SK-N-SH (cell line): ENCODE measurements at regions not wholly inside any gene's neighbourhood (a gene's known extent, or its start where the extent isn't known, plus 50 kb on each side); places are given as distances from the start of the nearest gene placed in this dataset.

Experiments
- CTCF ChIA-PET: fragments of 300-600, 350-600 bp; formaldehyde crosslinking; extraction: SDS; loops from one replicate; lab custom pipeline; 2021; lab: Yijun Ruan, JAX
- POLR2A ChIA-PET: fragments of 350-600 bp; sonication (Branson Sonifier 250); formaldehyde crosslinking; extraction: SDS; loops from one replicate; lab custom pipeline; 2020; ENCODE audit warnings: antibody characterized with exemption, inconsistent platforms; lab: Yijun Ruan, JAX
- DNase-seq: peaks from one replicate; pipeline ENCODE4 v3.0.0; 2012
- H2AFZ ChIP-seq: fragments of 200-600 bp; sonication (generic); 2 replicates; pipeline ENCODE4 v1.8.1; 2016; ENCODE audit warnings: antibody characterized with exemption, mild to moderate bottlenecking, low read depth
- H3F3A ChIP-seq: fragments of 200-600 bp; sonication (generic); replicated peaks from 2 replicates; pipeline ENCODE3; 2016; ENCODE audit warnings: antibody characterized with exemption, mild to moderate bottlenecking; ENCODE audit not compliant: insufficient read depth
- H3K27ac ChIP-seq, 2 experiments: fragments of 200-500 bp in 1 of 2; fragments of 200-600 bp in 1 of 2; sonication (Bioruptor generic) in 1 of 2; sonication (generic), shearing (Covaris generic) in 1 of 2; 2 replicates each; pipeline versions ENCODE4 v1.5.1 to v1.6.1; 2014 to 2016; ENCODE audit warnings: low read depth in 2 of 2, inconsistent platforms in 1 of 2, low read length in 1 of 2, mild to moderate bottlenecking in 1 of 2, mixed read lengths in 1 of 2
- H3K27me3 ChIP-seq: fragments of 200-600 bp; sonication (generic), shearing (Covaris generic); 2 replicates; pipeline ENCODE4 v1.6.1; 2016; ENCODE audit warnings: mixed run types; ENCODE audit not compliant: insufficient read depth
- H3K36me3 ChIP-seq, 2 experiments: fragments of 200-500 bp in 1 of 2; fragments of 200-600 bp in 1 of 2; sonication (Bioruptor generic) in 1 of 2; sonication (generic) in 1 of 2; replicated peaks in 1 of 2; 2 replicates each; pipeline versions ENCODE3 to v1.5.1; 2014 to 2016; ENCODE audit warnings: low read length in 1 of 2, mild to moderate bottlenecking in 1 of 2; ENCODE audit not compliant: insufficient read depth in 2 of 2, control insufficient read depth in 1 of 2
- H3K4me1 ChIP-seq, 2 experiments: fragments of 200-500 bp in 1 of 2; fragments of 200-600 bp in 1 of 2; sonication (Bioruptor generic) in 1 of 2; sonication (generic), shearing (Covaris generic) in 1 of 2; 2 replicates each; pipeline versions ENCODE4 v1.5.1 to v1.6.1; 2014 to 2016; ENCODE audit warnings: low read depth in 1 of 2, low read length in 1 of 2, mixed run types in 1 of 2; ENCODE audit not compliant: insufficient read depth in 2 of 2, control insufficient read depth in 1 of 2
- H3K4me2 ChIP-seq: fragments of 200-600 bp; sonication (generic), shearing (Covaris generic); 2 replicates; pipeline ENCODE4 v1.6.1; 2017; ENCODE audit warnings: mixed run types
- H3K4me3 ChIP-seq, 2 experiments: fragments of 200-500 bp in 1 of 2; fragments of 200-600 bp in 1 of 2; sonication (Bioruptor generic) in 1 of 2; sonication (generic), shearing (Covaris generic) in 1 of 2; 2 replicates each; pipeline versions ENCODE4 v1.5.1 to v1.8.1; 2014 to 2016; ENCODE audit warnings: low read depth in 2 of 2, inconsistent platforms in 1 of 2, low read length in 1 of 2, mild to moderate bottlenecking in 1 of 2, mixed read lengths in 1 of 2, moderate library complexity in 1 of 2
- H3K79me2 ChIP-seq: fragments of 200-600 bp; sonication (generic); 2 replicates; pipeline ENCODE4 v1.8.1; 2017; ENCODE audit warnings: mild to moderate bottlenecking; ENCODE audit not compliant: insufficient read depth
- H3K9ac ChIP-seq: fragments of 200-600 bp; sonication (generic); 2 replicates; pipeline ENCODE4 v1.6.1; 2017; ENCODE audit warnings: mixed run types
- H3K9me2 ChIP-seq: fragments of 200-600 bp; sonication (generic); 2 replicates; pipeline ENCODE4 v1.6.1; 2017; ENCODE audit warnings: mixed run types
- H3K9me3 ChIP-seq: fragments of 200-600 bp; sonication (generic); 2 replicates; pipeline ENCODE4 v1.6.1; 2017; ENCODE audit warnings: mixed run types, mild to moderate bottlenecking, moderate library complexity
- H4K20me1 ChIP-seq: fragments of 200-600 bp; sonication (generic); 2 replicates; pipeline ENCODE4 v1.6.1; 2017; ENCODE audit warnings: mild to moderate bottlenecking, mixed run types; ENCODE audit not compliant: insufficient read depth
- CHD2 ChIP-seq: fragments of 150-350 bp; IDR thresholded peaks from 2 replicates; pipeline ENCODE4 v1.6.1; 2018; ENCODE audit warnings: low read length; ENCODE audit not compliant: partially characterized antibody
- ELF1 ChIP-seq: IDR thresholded peaks from 2 replicates; pipeline ENCODE4 v1.4.0; 2012
- EZH2phosphoT487 ChIP-seq: fragments of 200-600 bp; sonication (generic); IDR thresholded peaks from 2 replicates; pipeline ENCODE4 v1.6.1; 2017; ENCODE audit warnings: low read depth, mixed run types, mild to moderate bottlenecking, antibody characterized with exemption, moderate library complexity, borderline replicate concordance
- FOXM1 ChIP-seq: IDR thresholded peaks from 2 replicates; pipeline ENCODE4 v1.4.0; 2012; ENCODE audit warnings: low read depth, mild to moderate bottlenecking
- JUND ChIP-seq: IDR thresholded peaks from 2 replicates; pipeline ENCODE4 v1.4.0; 2012
- MEF2A ChIP-seq: IDR thresholded peaks from 2 replicates; pipeline ENCODE4 v1.4.0; 2012; ENCODE audit warnings: low read depth, borderline replicate concordance
- NRF1 ChIP-seq: IDR thresholded peaks from 2 replicates; pipeline ENCODE4 v1.6.1; 2012; ENCODE audit warnings: low read depth, mild to moderate bottlenecking, low read length
- RCOR1 ChIP-seq: fragments of 150-350 bp; IDR thresholded peaks from 2 replicates; pipeline ENCODE4 v1.6.1; 2017; ENCODE audit warnings: antibody characterized with exemption, low read length
- RFX5 ChIP-seq: IDR thresholded peaks from 2 replicates; pipeline ENCODE4 v1.6.1; 2012; ENCODE audit warnings: mild to moderate bottlenecking, improper control_type of control experiment, low read length
- RXRA ChIP-seq: IDR thresholded peaks from 2 replicates; pipeline ENCODE4 v1.4.0; 2012; ENCODE audit warnings: low read depth, mild to moderate bottlenecking, borderline replicate concordance
- SIN3A ChIP-seq: IDR thresholded peaks from 2 replicates; pipeline ENCODE4 v1.6.1; 2012; ENCODE audit warnings: low read depth, mild to moderate bottlenecking, low read length, moderate library complexity, borderline replicate concordance
- SMC3 ChIP-seq: IDR thresholded peaks from 2 replicates; pipeline ENCODE4 v1.6.1; 2012; ENCODE audit warnings: low read depth, low read length, improper control_type of control experiment
- TCF12 ChIP-seq: IDR thresholded peaks from 2 replicates; pipeline ENCODE4 v1.4.0; 2012
- TEAD4 ChIP-seq: IDR thresholded peaks from 2 replicates; pipeline ENCODE4 v1.4.0; 2012; ENCODE audit warnings: mild to moderate bottlenecking, borderline replicate concordance; ENCODE audit not compliant: insufficient read depth
- WGBS: methylation state at CpG from one replicate; pipeline ENCODE4 v1.1.6; 2017; ENCODE audit warnings: low lambda C conversion rate; 5-methylcytosine and 5-hydroxymethylcytosine counted together
- TF ChIP-seq, protein P1 (sequence below): IDR thresholded peaks from 2 replicates; pipeline ENCODE4; 2012
- TF ChIP-seq, protein P2 (sequence below): IDR thresholded peaks from 2 replicates; pipeline ENCODE4 v1.4.0; 2012; ENCODE audit warnings: low read depth, borderline replicate concordance
- TF ChIP-seq, protein P3 (sequence below): IDR thresholded peaks from 2 replicates; pipeline ENCODE4 v1.4.0; 2012; ENCODE audit warnings: low read depth
- TF ChIP-seq, protein P4 (sequence below): IDR thresholded peaks from 2 replicates; pipeline ENCODE4 v1.4.0; 2012; ENCODE audit warnings: low read depth, borderline replicate concordance

DNA sequence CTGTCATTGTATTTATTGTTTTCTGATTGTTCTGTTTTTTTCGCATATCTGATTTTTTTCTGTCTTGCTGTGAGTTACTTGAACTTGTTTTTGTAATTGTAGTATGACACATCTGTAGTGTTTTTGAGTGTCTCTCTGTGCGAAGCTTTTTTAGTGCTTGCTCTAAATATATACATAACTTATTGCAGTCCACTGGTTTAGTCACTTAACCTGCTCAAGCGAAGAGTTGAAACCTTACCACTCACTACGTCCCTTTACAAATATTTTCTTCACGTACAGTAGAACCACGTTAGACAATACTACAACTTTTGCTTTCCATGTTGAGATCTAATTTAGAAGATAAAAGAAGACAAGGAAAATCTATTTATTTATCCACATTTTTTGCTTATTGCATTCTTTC is 713.0 kb upstream of the GRM7 start:
- H3K4me2 ChIP-seq: no peak overlapping the region
- H3K9me3 ChIP-seq: no peaks in the 10 kb centered on the region
- no peaks in the 10 kb centered on the region for H3K27me3 ChIP-seq
- no peaks in the 10 kb centered on the region for H3K36me3 ChIP-seq
- no peaks in the 10 kb centered on the region for H4K20me1 ChIP-seq
- CTCF ChIA-PET: no interaction called here
- DNase-seq: no peak
- H2AFZ ChIP-seq: no peak overlapping the region
- 23% methylated on average over 6 of the region's 6 CpGs for WGBS
- no peaks in the 10 kb centered on the region for H3F3A ChIP-seq
- TF ChIP-seq RFX5 (no peak), RXRA (no peak), JUND (no peak), TCF12 (no peak), EZH2phosphoT487 (no peak), FOXM1 (no peak), NRF1 (no peak), RCOR1 (no peak)
- TF ChIP-seq, protein P1, sequence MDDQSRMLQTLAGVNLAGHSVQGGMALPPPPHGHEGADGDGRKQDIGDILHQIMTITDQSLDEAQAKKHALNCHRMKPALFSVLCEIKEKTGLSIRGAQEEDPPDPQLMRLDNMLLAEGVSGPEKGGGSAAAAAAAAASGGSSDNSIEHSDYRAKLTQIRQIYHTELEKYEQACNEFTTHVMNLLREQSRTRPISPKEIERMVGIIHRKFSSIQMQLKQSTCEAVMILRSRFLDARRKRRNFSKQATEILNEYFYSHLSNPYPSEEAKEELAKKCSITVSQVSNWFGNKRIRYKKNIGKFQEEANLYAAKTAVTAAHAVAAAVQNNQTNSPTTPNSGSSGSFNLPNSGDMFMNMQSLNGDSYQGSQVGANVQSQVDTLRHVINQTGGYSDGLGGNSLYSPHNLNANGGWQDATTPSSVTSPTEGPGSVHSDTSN: no peak
- no peaks in the 10 kb centered on the region for H3K4me1 ChIP-seq
- no peaks in the 10 kb centered on the region for H3K79me2 ChIP-seq
- POLR2A ChIA-PET: no interaction called here
- H3K9me2 ChIP-seq: no peaks in the 10 kb centered on the region
- H3K4me3 ChIP-seq: no peak overlapping the region
- H3K27ac ChIP-seq: no peak overlapping the region
- no peak overlapping the region for H3K9ac ChIP-seq

DNA sequence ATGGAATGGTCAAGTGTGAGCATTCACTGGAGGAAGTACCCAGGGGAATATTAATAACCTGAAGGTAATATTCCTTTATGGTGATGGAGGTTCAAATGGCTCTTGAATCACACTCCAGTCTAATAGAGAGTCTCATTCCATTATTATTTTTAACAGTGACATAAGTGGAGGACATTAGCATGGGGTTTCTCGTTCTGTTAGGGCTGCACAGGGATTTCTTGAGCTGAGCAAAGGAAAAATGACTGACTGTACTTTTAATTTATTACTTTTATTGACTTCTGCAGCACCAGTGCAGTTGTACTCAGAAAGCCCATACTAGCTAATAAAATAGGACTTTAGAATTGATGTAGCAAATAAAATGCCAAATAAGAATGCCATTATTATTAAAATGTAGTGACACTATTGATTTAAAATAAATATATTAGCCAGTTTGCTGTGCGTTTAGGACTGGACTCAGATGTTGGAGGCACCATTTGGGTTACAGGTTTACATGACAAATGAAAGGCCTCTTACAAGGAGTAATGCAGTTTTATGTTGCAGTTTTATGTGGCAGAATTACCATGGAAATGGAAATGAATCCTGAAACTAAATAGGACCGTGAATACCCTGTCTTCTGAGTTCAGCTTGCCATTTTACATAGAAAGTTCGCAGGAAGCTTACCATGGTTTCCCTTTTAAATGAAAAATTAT is 705.1 kb upstream of the GRM7 start:
- H3K27ac ChIP-seq: no peak overlapping the region
- H3F3A ChIP-seq: no peaks in the 10 kb centered on the region
- no peaks in the 10 kb centered on the region for H4K20me1 ChIP-seq
- H3K9me3 ChIP-seq: peaks cover 3% of the 10 kb centered on the region; the same call in 1 of the 2 replicates
- ChIA-PET CTCF (no interaction called here), POLR2A (no interaction called here)
- no peaks in the 10 kb centered on the region for H3K36me3 ChIP-seq
- H3K4me1 ChIP-seq: no peaks in the 10 kb centered on the region
- WGBS: 3% methylated on average over 4 of the region's 4 CpGs
- no peaks in the 10 kb centered on the region for H3K9me2 ChIP-seq
- H3K27me3 ChIP-seq: no peaks in the 10 kb centered on the region
- H3K4me3 ChIP-seq: no peak overlapping the region
- TF ChIP-seq RCOR1: no peak
- H3K79me2 ChIP-seq: no peaks in the 10 kb centered on the region
- H2AFZ ChIP-seq: no peak overlapping the region
- no peak overlapping the region for H3K4me2 ChIP-seq
- DNase-seq: no peak
- H3K9ac ChIP-seq: no peak overlapping the region

DNA sequence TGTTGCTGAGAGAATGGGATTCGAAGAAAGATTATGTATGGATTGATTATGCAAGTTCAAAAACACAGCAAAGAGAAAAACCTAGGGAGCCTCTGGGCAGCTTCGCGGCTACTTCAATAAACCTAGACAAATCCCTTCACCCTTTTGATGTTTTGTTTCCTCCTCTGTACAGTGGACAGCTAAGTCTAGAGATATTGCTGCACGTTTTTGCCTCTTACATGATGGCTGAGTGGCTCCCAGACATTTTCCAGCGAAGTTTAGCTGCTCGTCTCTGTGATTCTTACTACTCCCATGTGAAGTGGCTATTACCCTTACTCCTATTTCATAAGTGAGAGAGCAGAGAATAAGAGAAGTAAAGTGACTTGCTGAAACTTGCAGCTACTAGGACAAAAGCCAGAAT is 695.0 kb upstream of the GRM7 start:
- H2AFZ ChIP-seq: no peak overlapping the region
- no peaks in the 10 kb centered on the region for H3K36me3 ChIP-seq
- no peak overlapping the region for H3K4me2 ChIP-seq
- no peak overlapping the region for H3K9ac ChIP-seq
- no peaks in the 10 kb centered on the region for H3K9me2 ChIP-seq
- ChIA-PET POLR2A (no interaction called here), CTCF (no interaction called here)
- H3K9me3 ChIP-seq: no peaks in the 10 kb centered on the region
- no peaks in the 10 kb centered on the region for H3F3A ChIP-seq
- no peaks in the 10 kb centered on the region for H4K20me1 ChIP-seq
- no peaks in the 10 kb centered on the region for H3K79me2 ChIP-seq
- TF ChIP-seq NRF1 (no peak), JUND (no peak), RCOR1 (no peak), TEAD4 (no peak), ELF1 (no peak), RFX5 (no peak), EZH2phosphoT487 (no peak), SMC3 (no peak), MEF2A (no peak), SIN3A (no peak), CHD2 (no peak)
- TF ChIP-seq, protein P2, sequence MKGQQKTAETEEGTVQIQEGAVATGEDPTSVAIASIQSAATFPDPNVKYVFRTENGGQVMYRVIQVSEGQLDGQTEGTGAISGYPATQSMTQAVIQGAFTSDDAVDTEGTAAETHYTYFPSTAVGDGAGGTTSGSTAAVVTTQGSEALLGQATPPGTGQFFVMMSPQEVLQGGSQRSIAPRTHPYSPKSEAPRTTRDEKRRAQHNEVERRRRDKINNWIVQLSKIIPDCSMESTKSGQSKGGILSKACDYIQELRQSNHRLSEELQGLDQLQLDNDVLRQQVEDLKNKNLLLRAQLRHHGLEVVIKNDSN: no peak
- TF ChIP-seq, protein P1: no peak
- TF ChIP-seq, protein P3, sequence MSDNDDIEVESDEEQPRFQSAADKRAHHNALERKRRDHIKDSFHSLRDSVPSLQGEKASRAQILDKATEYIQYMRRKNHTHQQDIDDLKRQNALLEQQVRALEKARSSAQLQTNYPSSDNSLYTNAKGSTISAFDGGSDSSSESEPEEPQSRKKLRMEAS: no peak
- TF ChIP-seq, protein P4, sequence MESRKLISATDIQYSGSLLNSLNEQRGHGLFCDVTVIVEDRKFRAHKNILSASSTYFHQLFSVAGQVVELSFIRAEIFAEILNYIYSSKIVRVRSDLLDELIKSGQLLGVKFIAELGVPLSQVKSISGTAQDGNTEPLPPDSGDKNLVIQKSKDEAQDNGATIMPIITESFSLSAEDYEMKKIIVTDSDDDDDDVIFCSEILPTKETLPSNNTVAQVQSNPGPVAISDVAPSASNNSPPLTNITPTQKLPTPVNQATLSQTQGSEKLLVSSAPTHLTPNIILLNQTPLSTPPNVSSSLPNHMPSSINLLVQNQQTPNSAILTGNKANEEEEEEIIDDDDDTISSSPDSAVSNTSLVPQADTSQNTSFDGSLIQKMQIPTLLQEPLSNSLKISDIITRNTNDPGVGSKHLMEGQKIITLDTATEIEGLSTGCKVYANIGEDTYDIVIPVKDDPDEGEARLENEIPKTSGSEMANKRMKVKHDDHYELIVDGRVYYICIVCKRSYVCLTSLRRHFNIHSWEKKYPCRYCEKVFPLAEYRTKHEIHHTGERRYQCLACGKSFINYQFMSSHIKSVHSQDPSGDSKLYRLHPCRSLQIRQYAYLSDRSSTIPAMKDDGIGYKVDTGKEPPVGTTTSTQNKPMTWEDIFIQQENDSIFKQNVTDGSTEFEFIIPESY: no peak
- no peak for DNase-seq
- no peaks in the 10 kb centered on the region for H3K27me3 ChIP-seq
- no peak overlapping the region for H3K27ac ChIP-seq
- H3K4me1 ChIP-seq: no peaks in the 10 kb centered on the region
- WGBS: 12% methylated on average over 6 of the region's 6 CpGs
- no peak overlapping the region for H3K4me3 ChIP-seq
